Transverse colon (tissue), 4 donors: ENCODE measurements at regions not wholly inside any gene's neighbourhood (a gene's known extent, or its start where the extent isn't known, plus 50 kb on each side); places are given as distances from the start of the nearest gene placed in this dataset.

ENCODE experiments used
- CTCF ChIP-seq, 5 experiments: fragments of 200-600 bp in 3 of 5; fragments of 450-650 bp in 2 of 5; sonication (generic) in 3 of 5; IDR thresholded peaks; 1 replicate in 2 of 5; 2 replicates in 3 of 5; pipeline ENCODE4 v1.5.1; 2016 to 2017; ENCODE audit warnings: antibody characterized with exemption in 5 of 5, inconsistent platforms in 3 of 5, mild to moderate bottlenecking in 2 of 5, moderate library complexity in 1 of 5
- POLR2A ChIP-seq: fragments of 450-650 bp; IDR thresholded peaks from one replicate; pipeline ENCODE4 v1.6.1; 2016; ENCODE audit warnings: antibody characterized with exemption, mild to moderate bottlenecking, moderate library complexity
- POLR2AphosphoS5 ChIP-seq, 3 donors: sonication (generic); formaldehyde crosslinking; IDR thresholded peaks; one replicate each; pipeline ENCODE4 v1.6.1; 2016; ENCODE audit warnings: antibody characterized with exemption in 3 of 3

- no peak for TF ChIP-seq CTCF (IDR thresholded peaks at IDR 0.05)
- no peak for TF ChIP-seq POLR2AphosphoS5 (IDR thresholded peaks at IDR 0.05)
- TF ChIP-seq POLR2A = no peak
These were observed 216.8 kb upstream of the POU3F1 start for GRCh38 chr1:38263438-38263837.
